Endothelial cell of umbilical vein (primary cell): ENCODE measurements at regions not wholly inside any gene's neighbourhood (a gene's known extent, or its start where the extent isn't known, plus 50 kb on each side); places are given as distances from the start of the nearest gene placed in this dataset.

Source experiments
- BruUV-seq: library from RNA; stranded (reverse); fragments of 400-500 nt; replicated peaks from 2 replicates; lab custom pipeline; 2021; lab: Mats Ljungman, UMichigan
- CTCF ChIA-PET: fragments of 300-600, 350-600 bp; sonication (Branson Sonifier 250); formaldehyde crosslinking; loops from one replicate; lab custom pipeline; 2021; ENCODE audit warnings: antibody characterized with exemption, inconsistent platforms; lab: Charles Lee
- POLR2A ChIA-PET: fragments of 300-600, 350-600 bp; sonication (Branson Sonifier 250); formaldehyde crosslinking; loops from one replicate; lab custom pipeline; 2021; ENCODE audit warnings: antibody characterized with exemption, inconsistent platforms; lab: Charles Lee
- DNase-seq: peaks from one replicate; pipeline ENCODE4 v3.0.0-alpha.2; 2011; ENCODE audit warnings: low read depth, low spot score
- FAIRE-seq: peaks from 2 replicates; lab custom pipeline; 2011; peaks lifted over from hg19 to GRCh38; lab: Jason Lieb, UNC
- H2AFZ ChIP-seq: 2 replicates; pipeline ENCODE4 v1.6.0; 2012; ENCODE audit warnings: low read depth, low read length, control low read depth, inconsistent platforms
- H3K27ac ChIP-seq: 2 replicates; pipeline ENCODE4 v1.5.1; 2011; ENCODE audit warnings: low read depth, mild to moderate bottlenecking, control low read depth, low read length, moderate library complexity; ENCODE audit not compliant: insufficient read depth
- H3K27me3 ChIP-seq, 2 experiments: 2 replicates each; pipeline versions ENCODE4 v1.6.0 to v1.6.1; 2011; ENCODE audit warnings: low read length in 2 of 2, mixed read lengths in 1 of 2; ENCODE audit not compliant: control insufficient read depth in 2 of 2, insufficient read depth in 2 of 2
- H3K36me3 ChIP-seq, 2 experiments: 2 replicates in 1 of 2; 3 replicates in 1 of 2; pipeline ENCODE4 v1.5.1; 2011; ENCODE audit warnings: low read length in 2 of 2, mild to moderate bottlenecking in 1 of 2, moderate library complexity in 1 of 2; ENCODE audit not compliant: control insufficient read depth in 2 of 2, insufficient read depth in 2 of 2; ENCODE audit errors: extremely low read depth in 1 of 2
- H3K4me1 ChIP-seq: 3 replicates; pipeline ENCODE4 v1.5.1; 2011; ENCODE audit warnings: mild to moderate bottlenecking, low read length; ENCODE audit not compliant: control insufficient read depth, insufficient read depth; ENCODE audit errors: extremely low read depth
- H3K4me2 ChIP-seq: 2 replicates; pipeline ENCODE4 v1.6.1; 2011; ENCODE audit warnings: low read length, control low read depth, mixed read lengths; ENCODE audit not compliant: insufficient read depth
- H3K4me3 ChIP-seq, 3 experiments: fragments of 200-600 bp in 1 of 3; sonication (generic), shearing (Covaris generic) in 1 of 3; replicated peaks in 1 of 3; 2 replicates each; pipeline ENCODE4 v1.5.1; 2011 to 2016; ENCODE audit warnings: control low read depth in 3 of 3, low read length in 3 of 3, mild to moderate bottlenecking in 2 of 3, inconsistent platforms in 1 of 3, low read depth in 1 of 3, moderate library complexity in 1 of 3; ENCODE audit not compliant: insufficient read depth in 1 of 3
- H3K79me2 ChIP-seq: 2 replicates; pipeline ENCODE4 v1.6.0; 2012; ENCODE audit warnings: low read length, inconsistent platforms; ENCODE audit not compliant: control insufficient read depth, insufficient read depth
- H3K9ac ChIP-seq: replicated peaks from 2 replicates; pipeline ENCODE3; 2011; ENCODE audit warnings: low read length, control low read depth; ENCODE audit not compliant: insufficient read depth; ENCODE audit errors: extremely low read depth
- H3K9me1 ChIP-seq: replicated peaks from 3 replicates; pipeline ENCODE4 v1.6.0; 2011; ENCODE audit warnings: mild to moderate bottlenecking, low read length; ENCODE audit not compliant: control insufficient read depth, insufficient read depth; ENCODE audit errors: extremely low read depth
- H3K9me3 ChIP-seq: replicated peaks from 2 replicates; pipeline ENCODE4 v1.5.1; 2012; ENCODE audit warnings: low read length, inconsistent platforms; ENCODE audit not compliant: control insufficient read depth, insufficient read depth
- H4K20me1 ChIP-seq: replicated peaks from 2 replicates; pipeline ENCODE3; 2011; ENCODE audit warnings: mild to moderate bottlenecking, low read length; ENCODE audit not compliant: control insufficient read depth, insufficient read depth; ENCODE audit errors: extremely low read depth
- EZH2 ChIP-seq: IDR thresholded peaks from 2 replicates; pipeline ENCODE4 v1.6.1; 2012; ENCODE audit warnings: borderline replicate concordance, low read depth, mild to moderate bottlenecking, moderate library complexity, low read length, inconsistent platforms; ENCODE audit not compliant: severe bottlenecking
- FOS ChIP-seq: IDR thresholded peaks from 2 replicates; pipeline ENCODE4 v1.6.1; 2011; ENCODE audit warnings: mild to moderate bottlenecking, low read length, moderate library complexity, borderline replicate concordance; ENCODE audit not compliant: insufficient read depth
- GATA2 ChIP-seq: IDR thresholded peaks from 2 replicates; pipeline ENCODE4 v1.7.0; 2011; ENCODE audit warnings: low read depth, mild to moderate bottlenecking, moderate library complexity, mixed read lengths, low read length; ENCODE audit not compliant: insufficient read length, insufficient read depth
- MYC ChIP-seq: IDR thresholded peaks from one replicate; pipeline ENCODE4 v1.6.1; 2011; ENCODE audit warnings: mild to moderate bottlenecking, low read depth, low read length
- POLR2A ChIP-seq: IDR thresholded peaks from 2 replicates; pipeline ENCODE4 v1.6.1; 2012; ENCODE audit warnings: low read depth, mild to moderate bottlenecking, control low read depth, low read length
- POLR2AphosphoS5 ChIP-seq: IDR thresholded peaks from 2 replicates; pipeline ENCODE4 v1.6.1; 2012; ENCODE audit warnings: low read depth, mild to moderate bottlenecking, control low read depth, low read length, moderate library complexity; ENCODE audit not compliant: insufficient read depth
- dilution Hi-C: fragments of 300-500 bp; cut with MboI; formaldehyde crosslinking; loops from one replicate; pipeline ENCODE4 v1.15.0; 2019; ENCODE audit warnings: low sequenced_read_pairs; ENCODE audit not compliant: extremely low pct_ligation_motif_present
- intact Hi-C: fragments of 100-400 bp; cut with micrococcal nuclease; formaldehyde crosslinking; loops from one replicate; pipeline ENCODE4 v1.10.0; 2022
- TF ChIP-seq, protein P1 (sequence below), 2 donors: IDR thresholded peaks; 1 replicate in 1 of 2; 2 replicates in 1 of 2; pipeline ENCODE4 v1.5.1; 2011; ENCODE audit warnings: low read length in 2 of 2, mild to moderate bottlenecking in 2 of 2, moderate library complexity in 2 of 2, control low read depth in 1 of 2, inconsistent platforms in 1 of 2, low read depth in 1 of 2; ENCODE audit not compliant: insufficient read depth in 1 of 2; ENCODE audit errors: extremely low read depth in 1 of 2
- TF ChIP-seq, protein P2 (sequence below): IDR thresholded peaks from 2 replicates; pipeline ENCODE4 v1.6.1; 2011; ENCODE audit not compliant: insufficient read depth, insufficient read length

DNA sequence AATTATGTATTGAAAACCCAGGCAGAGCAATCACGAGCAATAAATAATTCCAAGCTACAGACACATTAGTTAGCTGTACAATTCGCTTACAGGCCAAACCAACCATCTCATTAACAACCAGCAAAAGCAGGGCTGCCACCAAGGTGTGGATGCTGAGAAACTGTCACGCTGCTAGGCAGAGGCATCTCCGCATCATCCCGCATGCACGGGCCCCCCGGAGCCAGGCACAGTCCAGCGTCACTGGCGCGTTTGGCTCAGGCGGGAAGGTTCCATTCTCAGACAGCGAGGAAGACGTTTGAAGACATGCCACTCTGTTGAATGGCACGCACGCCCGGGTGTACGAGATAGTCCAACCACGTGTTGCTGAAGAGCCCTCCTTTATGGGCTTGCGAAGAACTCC lies 184.0 kb downstream of the OLFM1 start:
- Histone ChIP-seq H3K27ac (no peak overlapping the region), H2AFZ (no peak overlapping the region), H3K9me3 (no peaks in the 10 kb centered on the region), H3K9ac (no peak overlapping the region), H4K20me1 (no peaks in the 10 kb centered on the region), H3K9me1 (no peaks in the 10 kb centered on the region), H3K27me3 (no peaks in the 10 kb centered on the region), H3K79me2 (no peaks in the 10 kb centered on the region), H3K4me2 (no peak overlapping the region), H3K4me3 (no peak overlapping the region), H3K4me1 (no peaks in the 10 kb centered on the region), H3K36me3 (no peaks in the 10 kb centered on the region)
- BruUV-seq: no TSS peak
- ChIA-PET CTCF (no interaction called here), POLR2A (no interaction called here)
- dilution Hi-C loops: no loop called here
- no peak for TF ChIP-seq POLR2AphosphoS5
- TF ChIP-seq GATA2: no peak
- no peak for TF ChIP-seq FOS
- TF ChIP-seq POLR2A: no peak
- no peak for DNase-seq
- intact Hi-C loops: no loop called here
- FAIRE-seq: no peak

DNA sequence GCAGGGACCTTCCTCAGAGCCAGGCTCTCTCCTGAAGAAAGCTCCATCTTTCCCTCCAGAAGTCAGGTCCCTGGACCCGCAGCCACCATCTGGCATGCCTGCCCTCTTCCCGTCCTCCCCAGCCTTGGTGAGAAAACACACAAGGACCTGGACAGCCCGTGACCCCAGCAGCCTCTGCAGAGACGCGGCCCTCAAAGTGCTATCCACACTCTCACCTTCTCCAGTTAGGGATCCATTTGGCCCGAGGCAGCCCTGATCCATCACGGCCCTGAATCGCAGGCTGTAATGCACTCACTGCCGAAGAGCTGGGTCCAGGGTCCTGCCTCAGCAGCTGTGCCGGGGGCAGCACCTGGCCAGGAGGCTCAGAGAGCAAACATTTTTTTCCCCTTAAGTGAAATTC lies 185.1 kb downstream of the OLFM1 start:
- Histone ChIP-seq H3K9me1 (no peaks in the 10 kb centered on the region), H4K20me1 (no peaks in the 10 kb centered on the region), H3K9me3 (no peaks in the 10 kb centered on the region), H3K4me2 (no peak overlapping the region), H3K4me1 (no peaks in the 10 kb centered on the region), H3K9ac (no peak overlapping the region), H3K27me3 (no peaks in the 10 kb centered on the region), H3K79me2 (no peaks in the 10 kb centered on the region), H3K36me3 (no peaks in the 10 kb centered on the region), H2AFZ (no peak overlapping the region), H3K27ac (no peak overlapping the region), H3K4me3 (no peak overlapping the region)
- intact Hi-C loops: no loop called here
- no peak for TF ChIP-seq FOS
- TF ChIP-seq, protein P1, sequence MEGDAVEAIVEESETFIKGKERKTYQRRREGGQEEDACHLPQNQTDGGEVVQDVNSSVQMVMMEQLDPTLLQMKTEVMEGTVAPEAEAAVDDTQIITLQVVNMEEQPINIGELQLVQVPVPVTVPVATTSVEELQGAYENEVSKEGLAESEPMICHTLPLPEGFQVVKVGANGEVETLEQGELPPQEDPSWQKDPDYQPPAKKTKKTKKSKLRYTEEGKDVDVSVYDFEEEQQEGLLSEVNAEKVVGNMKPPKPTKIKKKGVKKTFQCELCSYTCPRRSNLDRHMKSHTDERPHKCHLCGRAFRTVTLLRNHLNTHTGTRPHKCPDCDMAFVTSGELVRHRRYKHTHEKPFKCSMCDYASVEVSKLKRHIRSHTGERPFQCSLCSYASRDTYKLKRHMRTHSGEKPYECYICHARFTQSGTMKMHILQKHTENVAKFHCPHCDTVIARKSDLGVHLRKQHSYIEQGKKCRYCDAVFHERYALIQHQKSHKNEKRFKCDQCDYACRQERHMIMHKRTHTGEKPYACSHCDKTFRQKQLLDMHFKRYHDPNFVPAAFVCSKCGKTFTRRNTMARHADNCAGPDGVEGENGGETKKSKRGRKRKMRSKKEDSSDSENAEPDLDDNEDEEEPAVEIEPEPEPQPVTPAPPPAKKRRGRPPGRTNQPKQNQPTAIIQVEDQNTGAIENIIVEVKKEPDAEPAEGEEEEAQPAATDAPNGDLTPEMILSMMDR (IDR thresholded peaks at IDR 0.05; ENCODE audit: extremely low read depth in 1 of 2, insufficient read depth in 1 of 2, low read depth in 1 of 2, low read length in 2 of 2): no peak
- no peak for TF ChIP-seq EZH2
- TF ChIP-seq MYC: no peak
- TF ChIP-seq GATA2: no peak
- TF ChIP-seq, protein P2, sequence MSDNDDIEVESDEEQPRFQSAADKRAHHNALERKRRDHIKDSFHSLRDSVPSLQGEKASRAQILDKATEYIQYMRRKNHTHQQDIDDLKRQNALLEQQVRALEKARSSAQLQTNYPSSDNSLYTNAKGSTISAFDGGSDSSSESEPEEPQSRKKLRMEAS: no peak
- no peak for TF ChIP-seq POLR2A
- no peak for TF ChIP-seq POLR2AphosphoS5
- ChIA-PET POLR2A (no interaction called here), CTCF (no interaction called here)
- FAIRE-seq: no peak
- no TSS peak for BruUV-seq
- DNase-seq: no peak
- dilution Hi-C loops: no loop called here
